IMR-90 (cell line): ENCODE measurements at regions not wholly inside any gene's neighbourhood (a gene's known extent, or its start where the extent isn't known, plus 50 kb on each side); places are given as distances from the start of the nearest gene placed in this dataset.

ENCODE experiments used
- ATAC-seq: fragments of 200-7000 bp; cut with Tn5 transposase; 2 replicates; pipeline ENCODE4 v1.9.1; 2020; ENCODE audit warnings: low read depth, mild to moderate bottlenecking, moderate library complexity
- BruUV-seq: library from RNA; stranded (reverse); fragments of 400-500 nt; replicated peaks from 2 replicates; lab custom pipeline; 2021; lab: Mats Ljungman, UMichigan
- CTCF ChIA-PET: fragments of 300-600 bp; formaldehyde crosslinking; extraction: SDS; loops from one replicate; lab custom pipeline; 2021; ENCODE audit warnings: antibody characterized with exemption; lab: Yijun Ruan, JAX
- POLR2A ChIA-PET: fragments of 300-600 bp; sonication (Branson Sonifier 250); formaldehyde crosslinking; loops from one replicate; lab custom pipeline; 2022; ENCODE audit warnings: antibody characterized with exemption; ENCODE audit not compliant: unreplicated experiment; lab: Charles Lee
- DNase-seq: peaks from one replicate; pipeline ENCODE4 v3.0.0; 2013
- H2AFZ ChIP-seq: replicated peaks from 2 replicates; pipeline ENCODE3; 2013; ENCODE audit warnings: low read length, mild to moderate bottlenecking; ENCODE audit not compliant: poor library complexity
- H2AK5ac ChIP-seq: 2 replicates; pipeline ENCODE4 v1.6.1; 2013; ENCODE audit warnings: low read depth, low read length, inconsistent platforms
- H2AK9ac ChIP-seq: replicated peaks from 2 replicates; pipeline ENCODE3; 2013; ENCODE audit warnings: mild to moderate bottlenecking, low read depth, low read length, moderate library complexity; ENCODE audit not compliant: poor library complexity
- H2BK120ac ChIP-seq: 2 replicates; pipeline ENCODE4 v1.6.1; 2013; ENCODE audit warnings: low read depth, low read length, inconsistent platforms
- H2BK15ac ChIP-seq: 3 replicates; pipeline ENCODE4 v1.6.1; 2013; ENCODE audit warnings: low read depth, low read length, inconsistent platforms
- H2BK20ac ChIP-seq: 2 replicates; pipeline ENCODE4 v1.6.1; 2013; ENCODE audit warnings: low read depth, mild to moderate bottlenecking, inconsistent platforms, low read length, moderate library complexity
- H2BK5ac ChIP-seq: 2 replicates; pipeline ENCODE4 v1.6.1; 2013; ENCODE audit warnings: mild to moderate bottlenecking, low read depth, low read length, inconsistent platforms; ENCODE audit not compliant: poor library complexity, severe bottlenecking
- H3K14ac ChIP-seq: replicated peaks from 2 replicates; pipeline ENCODE4 v1.6.1; 2013; ENCODE audit warnings: low read depth, low read length, inconsistent platforms
- H3K18ac ChIP-seq: 2 replicates; pipeline ENCODE4 v1.6.1; 2013; ENCODE audit warnings: low read depth, low read length, control low read depth
- H3K23ac ChIP-seq: 2 replicates; pipeline ENCODE4 v1.6.1; 2013; ENCODE audit warnings: low read depth, low read length, inconsistent platforms
- H3K27ac ChIP-seq: 2 replicates; pipeline ENCODE4 v1.5.1; 2013; ENCODE audit warnings: mild to moderate bottlenecking, control low read depth, low read length; ENCODE audit not compliant: insufficient read depth
- H3K27me3 ChIP-seq: 2 replicates; pipeline ENCODE4 v1.6.1; 2013; ENCODE audit warnings: low read length; ENCODE audit not compliant: control insufficient read depth, insufficient read depth
- H3K36me3 ChIP-seq: 2 replicates; pipeline ENCODE4 v1.6.1; 2013; ENCODE audit warnings: low read length, mixed read lengths; ENCODE audit not compliant: control insufficient read depth, insufficient read depth
- H3K4ac ChIP-seq: 2 replicates; pipeline ENCODE4 v1.6.1; 2013; ENCODE audit warnings: low read depth, low read length, inconsistent platforms
- H3K4me1 ChIP-seq: 2 replicates; pipeline ENCODE4 v1.6.1; 2013; ENCODE audit warnings: low read length, mixed read lengths; ENCODE audit not compliant: control insufficient read depth, insufficient read depth
- H3K4me2 ChIP-seq: 2 replicates; pipeline ENCODE4 v1.6.1; 2013; ENCODE audit warnings: low read depth, mild to moderate bottlenecking, control low read depth, low read length, moderate library complexity
- H3K4me3 ChIP-seq: 2 replicates; pipeline ENCODE4 v1.5.1; 2013; ENCODE audit warnings: low read depth, mild to moderate bottlenecking, control low read depth, low read length, moderate library complexity; ENCODE audit not compliant: insufficient read depth
- H3K56ac ChIP-seq: 2 replicates; pipeline ENCODE4 v1.6.1; 2013; ENCODE audit warnings: low read length, inconsistent platforms; ENCODE audit not compliant: insufficient read depth; ENCODE audit errors: extremely low read depth
- H3K79me1 ChIP-seq, 2 experiments: 2 replicates each; pipeline ENCODE4 v1.6.1; 2013; ENCODE audit warnings: low read length in 2 of 2, inconsistent platforms in 1 of 2, low read depth in 1 of 2
- H3K9ac ChIP-seq: 2 replicates; pipeline ENCODE4 v1.6.1; 2013; ENCODE audit warnings: low read depth, low read length, control low read depth
- H3K9me1 ChIP-seq: 2 replicates; pipeline ENCODE4 v1.6.1; 2013; ENCODE audit warnings: low read length, inconsistent platforms; ENCODE audit not compliant: insufficient read depth
- H3K9me3 ChIP-seq: 2 replicates; pipeline ENCODE4 v1.6.1; 2013; ENCODE audit warnings: low read length; ENCODE audit not compliant: control insufficient read depth, insufficient read depth
- H4K20me1 ChIP-seq: 2 replicates; pipeline ENCODE4 v1.6.1; 2013; ENCODE audit warnings: low read length, inconsistent platforms; ENCODE audit not compliant: insufficient read depth
- H4K5ac ChIP-seq: 2 replicates; pipeline ENCODE4 v1.6.1; 2013; ENCODE audit warnings: mild to moderate bottlenecking, low read depth, low read length, control low read depth
- H4K8ac ChIP-seq, 2 experiments: 2 replicates each; pipeline ENCODE4 v1.6.1; 2013; ENCODE audit warnings: low read depth in 2 of 2, low read length in 2 of 2, control low read depth in 1 of 2, inconsistent platforms in 1 of 2
- H4K91ac ChIP-seq: 2 replicates; pipeline ENCODE4 v1.6.1; 2013; ENCODE audit warnings: low read depth, low read length, inconsistent platforms; ENCODE audit not compliant: insufficient read depth
- CEBPB ChIP-seq: IDR thresholded peaks from 2 replicates; pipeline ENCODE4 v1.6.1; 2012; ENCODE audit warnings: low read depth, low read length, improper control_type of control experiment
- CHD1 ChIP-seq: IDR thresholded peaks from 2 replicates; pipeline ENCODE4 v1.6.1; 2012; ENCODE audit warnings: low read depth, low read length, improper control_type of control experiment
- MAFK ChIP-seq: IDR thresholded peaks from 2 replicates; pipeline ENCODE4 v1.6.1; 2012; ENCODE audit warnings: low read depth, low read length, improper control_type of control experiment
- MAZ ChIP-seq: IDR thresholded peaks from 2 replicates; pipeline ENCODE4 v1.6.1; 2012; ENCODE audit warnings: low read depth, mild to moderate bottlenecking, low read length, improper control_type of control experiment, moderate library complexity, borderline replicate concordance
- POLR2A ChIP-seq: IDR thresholded peaks from 2 replicates; pipeline ENCODE4 v1.6.1; 2012; ENCODE audit warnings: mild to moderate bottlenecking, low read depth, low read length
- RCOR1 ChIP-seq: IDR thresholded peaks from 2 replicates; pipeline ENCODE4 v1.6.1; 2012; ENCODE audit warnings: mild to moderate bottlenecking, low read length, improper control_type of control experiment; ENCODE audit not compliant: insufficient replicate concordance
- SMC3 ChIP-seq: fragments of 150-350 bp; IDR thresholded peaks from 2 replicates; pipeline ENCODE4 v1.6.1; 2016; ENCODE audit warnings: low read depth, mild to moderate bottlenecking, antibody characterized with exemption, low read length, moderate library complexity
- WGBS, 2 experiments: methylation state at CpG; one replicate each; pipeline versions ENCODE4 v1.1.5 to v1.1.7; 2013; ENCODE audit warnings: missing lambda C conversion rate in 2 of 2; ENCODE audit not compliant: insufficient read length in 1 of 2; ENCODE audit errors: extremely low coverage in 2 of 2; 5-methylcytosine and 5-hydroxymethylcytosine counted together
- dilution Hi-C: fragments of 300-500 bp; cut with HindIII; formaldehyde crosslinking; loops from one replicate; pipeline ENCODE4 v1.14.3; 2018; ENCODE audit warnings: low sequenced_read_pairs; ENCODE audit not compliant: unreplicated experiment
- in situ Hi-C: fragments of 300-500 bp; cut with MboI; formaldehyde crosslinking; loops from 3 replicates; pipeline ENCODE4 v1.14.3; 2019; ENCODE audit warnings: low sequenced_read_pairs, inconsistent platforms, mixed read lengths
- intact Hi-C: fragments of 100-400 bp; cut with micrococcal nuclease; formaldehyde crosslinking; loops from 2 replicates; pipeline ENCODE4 v1.10.0; 2022
- TF ChIP-seq, protein P1 (sequence below): conservative IDR thresholded peaks from 2 replicates; pipeline ENCODE4 v1.5.1; 2012; ENCODE audit warnings: mild to moderate bottlenecking, low read depth, low read length, improper control_type of control experiment
- TF ChIP-seq, protein P2 (sequence below): fragments of 150-350 bp; IDR thresholded peaks from 2 replicates; pipeline ENCODE4 v1.6.1; 2016; ENCODE audit warnings: low read depth, mild to moderate bottlenecking, low read length, moderate library complexity, borderline replicate concordance

DNA sequence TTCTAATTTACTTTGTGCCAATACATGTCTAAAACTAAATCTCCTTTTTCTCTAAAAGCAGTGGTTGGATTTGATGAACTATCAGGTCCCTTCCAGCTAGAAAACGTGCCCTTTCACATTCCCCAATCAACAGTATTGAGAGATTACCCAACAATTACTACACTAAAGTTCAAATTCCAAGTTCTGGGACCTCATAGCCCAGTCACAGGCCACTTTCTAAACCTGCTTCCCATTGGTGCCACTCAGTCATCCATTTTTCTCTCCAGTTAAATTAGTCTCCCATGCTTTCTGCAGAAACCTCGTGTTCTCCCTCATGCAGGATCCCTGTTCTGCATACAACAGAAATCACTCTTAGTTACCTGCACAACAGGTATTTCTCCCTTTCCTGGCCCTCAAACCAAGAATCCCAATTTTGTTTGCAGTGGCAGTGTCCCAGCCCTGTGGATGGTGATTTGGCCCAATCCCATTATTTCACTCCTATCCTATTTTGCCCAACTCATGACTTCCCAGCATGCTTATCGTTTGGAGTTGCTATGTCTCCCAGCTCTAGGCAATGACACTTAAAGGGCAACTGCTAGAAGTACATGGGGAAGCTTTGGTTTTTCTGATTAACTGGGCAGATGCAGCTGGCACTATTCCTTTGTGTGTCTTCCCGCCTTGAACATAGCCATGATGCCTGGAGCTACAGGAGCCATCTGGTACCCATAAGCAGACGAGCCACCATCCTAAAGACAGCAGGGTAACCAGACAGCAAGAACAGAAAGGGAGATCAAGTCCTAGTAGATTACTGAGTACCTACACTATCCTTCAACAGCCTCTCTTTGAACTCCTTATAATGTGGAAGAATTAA, 224.2 kb downstream of the MINAR1 start:
- ATAC-seq (no peak), DNase-seq (no peak)
- Histone ChIP-seq H3K18ac (no peak overlapping the region), H4K8ac (no peak overlapping the region), H3K79me1 (no peaks in the 10 kb centered on the region), H4K20me1 (no peaks in the 10 kb centered on the region), H3K14ac (no peak overlapping the region), H3K4me2 (no peak overlapping the region), H3K27me3 (peaks cover 3% of the 10 kb centered on the region), H2BK120ac (no peak overlapping the region), H4K5ac (no peak overlapping the region), H2BK5ac (no peak overlapping the region), H3K9me1 (no peaks in the 10 kb centered on the region), H2BK15ac (no peak overlapping the region), H3K56ac (no peak overlapping the region), H3K4me1 (no peaks in the 10 kb centered on the region; the same call in 1 of the 2 replicates), H3K9ac (no peak overlapping the region), H3K4me3 (no peak overlapping the region), H4K91ac (no peak overlapping the region), H3K4ac (no peak overlapping the region), H2AK9ac (no peak overlapping the region), H2AFZ (no peak overlapping the region), H2AK5ac (no peak overlapping the region), H3K27ac (no peak overlapping the region), H2BK20ac (no peak overlapping the region), H3K9me3 (no peaks in the 10 kb centered on the region), H3K36me3 (no peaks in the 10 kb centered on the region), H3K23ac (no peak overlapping the region)
- TF ChIP-seq SMC3 (no peak), MAZ (no peak), RCOR1 (no peak), CEBPB (no peak), POLR2A (no peak), MAFK (no peak), CHD1 (no peak)
- TF ChIP-seq, protein P1, sequence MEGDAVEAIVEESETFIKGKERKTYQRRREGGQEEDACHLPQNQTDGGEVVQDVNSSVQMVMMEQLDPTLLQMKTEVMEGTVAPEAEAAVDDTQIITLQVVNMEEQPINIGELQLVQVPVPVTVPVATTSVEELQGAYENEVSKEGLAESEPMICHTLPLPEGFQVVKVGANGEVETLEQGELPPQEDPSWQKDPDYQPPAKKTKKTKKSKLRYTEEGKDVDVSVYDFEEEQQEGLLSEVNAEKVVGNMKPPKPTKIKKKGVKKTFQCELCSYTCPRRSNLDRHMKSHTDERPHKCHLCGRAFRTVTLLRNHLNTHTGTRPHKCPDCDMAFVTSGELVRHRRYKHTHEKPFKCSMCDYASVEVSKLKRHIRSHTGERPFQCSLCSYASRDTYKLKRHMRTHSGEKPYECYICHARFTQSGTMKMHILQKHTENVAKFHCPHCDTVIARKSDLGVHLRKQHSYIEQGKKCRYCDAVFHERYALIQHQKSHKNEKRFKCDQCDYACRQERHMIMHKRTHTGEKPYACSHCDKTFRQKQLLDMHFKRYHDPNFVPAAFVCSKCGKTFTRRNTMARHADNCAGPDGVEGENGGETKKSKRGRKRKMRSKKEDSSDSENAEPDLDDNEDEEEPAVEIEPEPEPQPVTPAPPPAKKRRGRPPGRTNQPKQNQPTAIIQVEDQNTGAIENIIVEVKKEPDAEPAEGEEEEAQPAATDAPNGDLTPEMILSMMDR, result no peak
- TF ChIP-seq, protein P2, sequence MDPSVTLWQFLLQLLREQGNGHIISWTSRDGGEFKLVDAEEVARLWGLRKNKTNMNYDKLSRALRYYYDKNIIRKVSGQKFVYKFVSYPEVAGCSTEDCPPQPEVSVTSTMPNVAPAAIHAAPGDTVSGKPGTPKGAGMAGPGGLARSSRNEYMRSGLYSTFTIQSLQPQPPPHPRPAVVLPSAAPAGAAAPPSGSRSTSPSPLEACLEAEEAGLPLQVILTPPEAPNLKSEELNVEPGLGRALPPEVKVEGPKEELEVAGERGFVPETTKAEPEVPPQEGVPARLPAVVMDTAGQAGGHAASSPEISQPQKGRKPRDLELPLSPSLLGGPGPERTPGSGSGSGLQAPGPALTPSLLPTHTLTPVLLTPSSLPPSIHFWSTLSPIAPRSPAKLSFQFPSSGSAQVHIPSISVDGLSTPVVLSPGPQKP, result no peak
- in situ Hi-C loops, result no loop called here
- intact Hi-C loops, result no loop called here
- ChIA-PET POLR2A (no interaction called here), CTCF (no interaction called here)
- 20% methylated on average over 1 of the region's 5 CpGs; no CpG with 5 or more reads in 1 of the 2 experiments for WGBS, 2 experiments
- BruUV-seq, result no TSS peak
- dilution Hi-C loops, result no loop called here
